Psoas muscle (tissue), 7 donors: ENCODE measurements at regions not wholly inside any gene's neighbourhood (a gene's known extent, or its start where the extent isn't known, plus 50 kb on each side); places are given as distances from the start of the nearest gene placed in this dataset.

Experiments
- ATAC-seq, 4 donors: fragments of 200-7000 bp; cut with Tn5 transposase; one replicate each; pipeline ENCODE4 v1.9.1; 2020; ENCODE audit warnings: moderate library complexity in 3 of 4, mild to moderate bottlenecking in 2 of 4
- DNase-seq, 2 donors: peaks; one replicate each; pipeline ENCODE4 v3.0.0-alpha.2; 2020
- H3K27ac ChIP-seq: fragments of 200-600 bp; one replicate; pipeline ENCODE4 v1.8.0; 2022
- H3K27me3 ChIP-seq, 3 donors: fragments of 200-600 bp in 1 of 3; one replicate each; pipeline versions ENCODE4 v1.6.1 to v1.8.0; 2013 to 2022; ENCODE audit warnings: low read length in 2 of 3, mild to moderate bottlenecking in 2 of 3, moderate library complexity in 1 of 3; ENCODE audit not compliant: insufficient read depth in 3 of 3
- H3K36me3 ChIP-seq, 2 donors: fragments of 200-600 bp in 1 of 2; one replicate each; pipeline versions ENCODE4 v1.6.1 to v1.8.0; 2013 to 2022; ENCODE audit warnings: low read depth in 1 of 2, mild to moderate bottlenecking in 1 of 2, moderate library complexity in 1 of 2; ENCODE audit not compliant: insufficient read depth in 1 of 2
- H3K4me1 ChIP-seq: fragments of 200-600 bp; one replicate; pipeline ENCODE4 v1.8.0; 2022
- H3K4me3 ChIP-seq: fragments of 200-600 bp; one replicate; pipeline ENCODE4 v1.8.0; 2022; ENCODE audit warnings: mild to moderate bottlenecking
- H3K9me3 ChIP-seq: fragments of 200-600 bp; one replicate; pipeline ENCODE4 v1.8.0; 2022
- WGBS, 3 donors: extraction: QIAGEN DNeasy Blood & Tissue Kit; methylation state at CpG; one replicate each; pipeline versions ENCODE4 v1.1.6 to v1.1.7; 2013; 5-methylcytosine and 5-hydroxymethylcytosine counted together
- intact Hi-C, 2 donors: fragments of 100-400 bp; cut with DNase I; formaldehyde crosslinking; loops; one replicate each; pipeline versions ENCODE4 v1.11.0 to v1.14.2; 2022
- TF ChIP-seq, protein P1 (sequence below): fragments of 200-600 bp; IDR thresholded peaks from one replicate; pipeline ENCODE4 v1.8.0; 2022; ENCODE audit warnings: antibody characterized with exemption
- donor health status: healthy with polysubstance abuse.
- donor health status: DM: no; HTN: no; CAD: no; lungs with moderate emphysema.
- donor health status: Bipolar disorder and iron deficiency.
- donor health status: healthy.
- donor health status: DM: yes; HTN: yes; CAD: no.
- donor health status: DM: no; HTN: no; CAD: no.
- donor health status: DM: yes; HTN: yes; CAD: no.

DNA sequence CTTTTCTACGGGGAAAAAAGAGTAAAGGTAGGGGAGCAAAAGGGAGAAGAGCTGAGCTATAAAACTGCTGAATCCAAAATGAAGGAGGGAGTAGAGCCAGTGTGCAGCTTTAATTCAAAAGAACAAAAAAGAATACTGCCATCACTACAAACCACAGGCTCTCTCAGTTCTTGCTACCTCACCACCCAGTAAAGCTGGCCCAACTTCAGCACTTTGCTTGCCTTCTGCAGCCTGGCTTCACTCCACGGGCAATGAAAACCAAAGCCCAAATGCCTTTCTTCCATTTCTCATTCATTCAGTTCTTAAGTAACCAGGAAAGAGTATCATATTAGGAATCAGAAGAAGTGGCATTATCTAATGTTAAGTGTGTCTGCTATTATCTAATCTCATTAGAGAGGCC, 376.8 kb downstream of the BCOR start:
- 50 to 57% (median 53%) methylated on average over 2 of the region's 2 CpGs for WGBS, 3 donors
- no peak for DNase-seq
- no peaks in the 10 kb centered on the region for H3K4me1 ChIP-seq
- no peaks in the 10 kb centered on the region for H3K9me3 ChIP-seq
- intact Hi-C loops: loop anchor here in 1 of 2 donors (10.0 kb wide), 1 partner anchor 544 kb away; no protein-coding TSS in a partner anchor
- peaks cover 0 to 9% (median 0%) of the 10 kb centered on the region in 3 donors for H3K27me3 ChIP-seq
- ATAC-seq: no peak
- no peak overlapping the region for H3K27ac ChIP-seq
- H3K4me3 ChIP-seq: no peak overlapping the region
- H3K36me3 ChIP-seq: no peaks in the 10 kb centered on the region
- TF ChIP-seq, protein P1, sequence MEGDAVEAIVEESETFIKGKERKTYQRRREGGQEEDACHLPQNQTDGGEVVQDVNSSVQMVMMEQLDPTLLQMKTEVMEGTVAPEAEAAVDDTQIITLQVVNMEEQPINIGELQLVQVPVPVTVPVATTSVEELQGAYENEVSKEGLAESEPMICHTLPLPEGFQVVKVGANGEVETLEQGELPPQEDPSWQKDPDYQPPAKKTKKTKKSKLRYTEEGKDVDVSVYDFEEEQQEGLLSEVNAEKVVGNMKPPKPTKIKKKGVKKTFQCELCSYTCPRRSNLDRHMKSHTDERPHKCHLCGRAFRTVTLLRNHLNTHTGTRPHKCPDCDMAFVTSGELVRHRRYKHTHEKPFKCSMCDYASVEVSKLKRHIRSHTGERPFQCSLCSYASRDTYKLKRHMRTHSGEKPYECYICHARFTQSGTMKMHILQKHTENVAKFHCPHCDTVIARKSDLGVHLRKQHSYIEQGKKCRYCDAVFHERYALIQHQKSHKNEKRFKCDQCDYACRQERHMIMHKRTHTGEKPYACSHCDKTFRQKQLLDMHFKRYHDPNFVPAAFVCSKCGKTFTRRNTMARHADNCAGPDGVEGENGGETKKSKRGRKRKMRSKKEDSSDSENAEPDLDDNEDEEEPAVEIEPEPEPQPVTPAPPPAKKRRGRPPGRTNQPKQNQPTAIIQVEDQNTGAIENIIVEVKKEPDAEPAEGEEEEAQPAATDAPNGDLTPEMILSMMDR: no peak

- no peak overlapping the region for H3K27ac ChIP-seq
- H3K4me1 ChIP-seq: no peaks in the 10 kb centered on the region
- DNase-seq: no peak
- H3K36me3 ChIP-seq: no peaks in the 10 kb centered on the region
- ATAC-seq: no peak
- peaks cover 0 to 16% (median 0%) of the 10 kb centered on the region in 3 donors for H3K27me3 ChIP-seq
- intact Hi-C loops: loop anchor here in 1 of 2 donors (10.0 kb wide), 1 partner anchor 543 kb away; no protein-coding TSS in a partner anchor
- H3K4me3 ChIP-seq: no peak overlapping the region
- no peaks in the 10 kb centered on the region for H3K9me3 ChIP-seq
- TF ChIP-seq, protein P1: no peak
- WGBS, 3 donors: 16 to 38% (median 22%) methylated on average over 12 of the region's 12 CpGs
These were observed 376.0 kb downstream of the BCOR start for GRCh38 chrX:39721566-39722279.

DNA sequence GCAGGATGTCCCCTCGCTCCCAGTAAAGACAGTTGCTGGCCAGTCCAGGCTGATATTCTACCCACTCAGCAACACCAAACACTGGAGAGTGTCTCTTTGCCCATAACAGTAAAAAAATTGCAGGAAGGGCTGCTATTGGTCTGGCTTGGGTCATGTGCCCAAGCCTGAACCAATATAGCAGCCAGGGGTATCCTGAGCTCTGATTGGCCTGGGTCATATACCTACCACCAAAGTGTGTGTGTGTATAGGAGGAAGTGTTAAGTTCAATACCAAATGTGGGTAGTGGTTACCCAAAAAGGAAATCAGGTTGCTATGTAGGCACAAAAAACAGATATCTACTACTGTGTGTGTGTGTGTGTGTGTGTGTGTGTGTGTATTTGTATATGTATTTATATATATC, 373.2 kb downstream of the BCOR start:
- Histone ChIP-seq H3K36me3 (no peaks in the 10 kb centered on the region), H3K4me3 (no peak overlapping the region), H3K9me3 (no peaks in the 10 kb centered on the region), H3K27me3 (peaks cover 0 to 21% (median 0%) of the 10 kb centered on the region in 3 donors), H3K4me1 (no peaks in the 10 kb centered on the region), H3K27ac (no peak overlapping the region)
- ATAC-seq (no peak), DNase-seq (no peak)
- TF ChIP-seq, protein P1: no peak
- intact Hi-C loops: loop anchor here in 1 of 2 donors (10.0 kb wide), 1 partner anchor 540 kb away; no protein-coding TSS in a partner anchor
- 14 to 60% (median 50%) methylated on average over 1 of the region's 1 CpG for WGBS, 3 donors

- Histone ChIP-seq H3K9me3 (no peaks in the 10 kb centered on the region), H3K36me3 (no peaks in the 10 kb centered on the region), H3K4me3 (no peak overlapping the region), H3K27ac (no peak overlapping the region), H3K27me3 (peaks cover 0 to 26% (median 0%) of the 10 kb centered on the region in 3 donors), H3K4me1 (no peaks in the 10 kb centered on the region)
- intact Hi-C loops: loop anchor here (5.0 to 10.0 kb wide), 2 partner anchors 537 to 540 kb away; no protein-coding TSS in a partner anchor
- DNase-seq (no peak), ATAC-seq (no peak)
- WGBS, 3 donors: 80 to 95% (median 84%) methylated on average over 3 to 4 of the region's 4 CpGs
- TF ChIP-seq, protein P1: no peak
These were observed 372.6 kb downstream of the BCOR start for GRCh38 chrX:39725114-39725513.
